ENCODE measurements at regions not wholly inside any gene's neighbourhood (a gene's known extent, or its start where the extent isn't known, plus 50 kb on each side); places are given as distances from the start of the nearest gene placed in this dataset.

DNA sequence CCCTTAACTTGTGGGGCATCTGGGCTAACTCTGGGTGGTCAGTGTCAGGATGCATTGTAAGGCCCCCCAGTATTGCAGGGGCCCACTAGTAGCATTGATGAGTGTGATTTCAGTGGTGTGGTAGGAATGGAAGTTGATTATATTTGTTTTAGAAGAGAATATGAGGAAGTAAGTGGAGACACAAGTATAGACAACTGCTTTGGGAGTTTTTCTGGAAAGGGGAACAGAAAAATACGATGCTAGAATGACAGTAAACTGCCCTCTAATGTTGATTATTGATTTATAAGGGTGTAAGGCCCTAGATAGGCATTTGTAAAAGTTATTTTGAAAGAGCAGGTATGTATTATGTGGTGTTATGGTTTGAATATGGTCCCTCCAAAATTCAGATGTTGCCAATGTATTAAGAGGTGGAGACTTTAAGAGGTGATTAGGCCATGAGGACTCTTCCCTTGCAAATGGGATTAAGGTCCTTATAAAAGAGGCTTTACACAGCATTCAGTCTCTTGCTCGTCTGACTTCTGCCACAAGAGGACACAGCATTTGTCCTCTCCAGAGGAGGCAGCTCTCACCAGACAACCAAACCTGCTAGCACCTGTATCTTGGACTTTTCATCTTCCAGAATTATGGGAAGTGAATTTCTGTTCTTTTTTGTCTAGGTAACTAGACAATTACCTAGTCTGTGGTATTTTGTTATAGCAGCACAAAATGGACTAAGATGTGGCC is 135.9 kb upstream of the DTNBP1 start:
- TF ChIP-seq POLR2AphosphoS5 (IDR thresholded peaks at IDR 0.05; ENCODE audit: low read depth, low read length), result no peak
- TF ChIP-seq, protein P1, sequence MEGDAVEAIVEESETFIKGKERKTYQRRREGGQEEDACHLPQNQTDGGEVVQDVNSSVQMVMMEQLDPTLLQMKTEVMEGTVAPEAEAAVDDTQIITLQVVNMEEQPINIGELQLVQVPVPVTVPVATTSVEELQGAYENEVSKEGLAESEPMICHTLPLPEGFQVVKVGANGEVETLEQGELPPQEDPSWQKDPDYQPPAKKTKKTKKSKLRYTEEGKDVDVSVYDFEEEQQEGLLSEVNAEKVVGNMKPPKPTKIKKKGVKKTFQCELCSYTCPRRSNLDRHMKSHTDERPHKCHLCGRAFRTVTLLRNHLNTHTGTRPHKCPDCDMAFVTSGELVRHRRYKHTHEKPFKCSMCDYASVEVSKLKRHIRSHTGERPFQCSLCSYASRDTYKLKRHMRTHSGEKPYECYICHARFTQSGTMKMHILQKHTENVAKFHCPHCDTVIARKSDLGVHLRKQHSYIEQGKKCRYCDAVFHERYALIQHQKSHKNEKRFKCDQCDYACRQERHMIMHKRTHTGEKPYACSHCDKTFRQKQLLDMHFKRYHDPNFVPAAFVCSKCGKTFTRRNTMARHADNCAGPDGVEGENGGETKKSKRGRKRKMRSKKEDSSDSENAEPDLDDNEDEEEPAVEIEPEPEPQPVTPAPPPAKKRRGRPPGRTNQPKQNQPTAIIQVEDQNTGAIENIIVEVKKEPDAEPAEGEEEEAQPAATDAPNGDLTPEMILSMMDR (IDR thresholded peaks at IDR 0.05), result no peak
- no peak for TF ChIP-seq SIN3A (IDR thresholded peaks at IDR 0.05; ENCODE audit: borderline replicate concordance, insufficient read depth, low read depth, low read length)
- TF ChIP-seq, protein P2, sequence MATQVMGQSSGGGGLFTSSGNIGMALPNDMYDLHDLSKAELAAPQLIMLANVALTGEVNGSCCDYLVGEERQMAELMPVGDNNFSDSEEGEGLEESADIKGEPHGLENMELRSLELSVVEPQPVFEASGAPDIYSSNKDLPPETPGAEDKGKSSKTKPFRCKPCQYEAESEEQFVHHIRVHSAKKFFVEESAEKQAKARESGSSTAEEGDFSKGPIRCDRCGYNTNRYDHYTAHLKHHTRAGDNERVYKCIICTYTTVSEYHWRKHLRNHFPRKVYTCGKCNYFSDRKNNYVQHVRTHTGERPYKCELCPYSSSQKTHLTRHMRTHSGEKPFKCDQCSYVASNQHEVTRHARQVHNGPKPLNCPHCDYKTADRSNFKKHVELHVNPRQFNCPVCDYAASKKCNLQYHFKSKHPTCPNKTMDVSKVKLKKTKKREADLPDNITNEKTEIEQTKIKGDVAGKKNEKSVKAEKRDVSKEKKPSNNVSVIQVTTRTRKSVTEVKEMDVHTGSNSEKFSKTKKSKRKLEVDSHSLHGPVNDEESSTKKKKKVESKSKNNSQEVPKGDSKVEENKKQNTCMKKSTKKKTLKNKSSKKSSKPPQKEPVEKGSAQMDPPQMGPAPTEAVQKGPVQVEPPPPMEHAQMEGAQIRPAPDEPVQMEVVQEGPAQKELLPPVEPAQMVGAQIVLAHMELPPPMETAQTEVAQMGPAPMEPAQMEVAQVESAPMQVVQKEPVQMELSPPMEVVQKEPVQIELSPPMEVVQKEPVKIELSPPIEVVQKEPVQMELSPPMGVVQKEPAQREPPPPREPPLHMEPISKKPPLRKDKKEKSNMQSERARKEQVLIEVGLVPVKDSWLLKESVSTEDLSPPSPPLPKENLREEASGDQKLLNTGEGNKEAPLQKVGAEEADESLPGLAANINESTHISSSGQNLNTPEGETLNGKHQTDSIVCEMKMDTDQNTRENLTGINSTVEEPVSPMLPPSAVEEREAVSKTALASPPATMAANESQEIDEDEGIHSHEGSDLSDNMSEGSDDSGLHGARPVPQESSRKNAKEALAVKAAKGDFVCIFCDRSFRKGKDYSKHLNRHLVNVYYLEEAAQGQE (IDR thresholded peaks at IDR 0.05; ENCODE audit: insufficient read depth in 1 of 2, low read depth in 2 of 2, low read length in 1 of 2), result no peak
- TF ChIP-seq TCF7L2 (IDR thresholded peaks at IDR 0.05; ENCODE audit: low read depth, low read length), result no peak

Measured in Panc1 (cell line).